Gastrocnemius medialis (tissue), 4 donors: ENCODE measurements at regions not wholly inside any gene's neighbourhood (a gene's known extent, or its start where the extent isn't known, plus 50 kb on each side); places are given as distances from the start of the nearest gene placed in this dataset.

Experiments used
- ATAC-seq, 2 donors: fragments of 150-250 bp; one replicate each; pipeline ENCODE4 v1.9.1; 2016
- DNase-seq, 2 donors: peaks; one replicate each; pipeline ENCODE4 v3.0.0-alpha.2; 2019
- H3K27ac ChIP-seq, 4 donors: fragments of 200-600 bp; sonication (generic); 1 replicate in 1 of 4; 2 replicates in 3 of 4; pipeline ENCODE4 v1.5.1; 2016 to 2018; ENCODE audit warnings: mild to moderate bottlenecking in 2 of 4, moderate library complexity in 1 of 4
- H3K27me3 ChIP-seq, 3 donors: fragments of 200-600 bp; sonication (generic) in 2 of 3; 1 replicate in 1 of 3; 2 replicates in 2 of 3; pipeline versions ENCODE4 v1.5.1 to v1.6.0; 2016 to 2019; ENCODE audit warnings: mild to moderate bottlenecking in 1 of 3, moderate library complexity in 1 of 3
- H3K36me3 ChIP-seq, 2 donors: fragments of 200-600 bp; sonication (generic) in 1 of 2; one replicate each; pipeline ENCODE4 v1.5.1; 2017 to 2018
- H3K4me1 ChIP-seq, 2 donors: fragments of 200-600 bp; sonication (generic) in 1 of 2; one replicate each; pipeline ENCODE4 v1.5.1; 2016 to 2017; ENCODE audit warnings: mild to moderate bottlenecking in 2 of 2
- H3K4me3 ChIP-seq, 4 donors: fragments of 200-600 bp; sonication (generic) in 3 of 4; 1 replicate in 1 of 4; 2 replicates in 3 of 4; pipeline ENCODE4 v1.5.1; 2016 to 2019; ENCODE audit warnings: mild to moderate bottlenecking in 2 of 4
- H3K9me3 ChIP-seq, 3 donors: fragments of 200-600 bp; sonication (generic) in 2 of 3; 1 replicate in 1 of 3; 2 replicates in 2 of 3; pipeline ENCODE4 v1.5.1; 2016 to 2019
- POLR2A ChIP-seq, 2 donors: fragments of 450-650 bp; IDR thresholded peaks; one replicate each; pipeline ENCODE4 v1.6.1; 2017; ENCODE audit warnings: antibody characterized with exemption in 2 of 2, mild to moderate bottlenecking in 2 of 2, moderate library complexity in 2 of 2
- in situ Hi-C, 4 donors: fragments of 200-750 bp; cut with MboI; loops; one replicate each; pipeline versions ENCODE4 v1.15.0 to v1.8.0; 2017; ENCODE audit warnings: low sequenced_read_pairs in 4 of 4
- intact Hi-C: fragments of 100-400 bp; cut with DNase I; formaldehyde crosslinking; loops from one replicate; pipeline ENCODE4 v1.15.1; 2023; ENCODE audit warnings: low total_unique reads
- TF ChIP-seq, protein P1 (sequence below), 5 experiments: fragments of 450-650 bp in 3 of 5; fragments of 200-600 bp in 2 of 5; sonication (generic) in 2 of 5; IDR thresholded peaks in 4 of 5; conservative IDR thresholded peaks in 1 of 5; 1 replicate in 4 of 5; 2 replicates in 1 of 5; pipeline ENCODE4 v1.5.1; 2016 to 2019; ENCODE audit warnings: antibody characterized with exemption in 5 of 5, mild to moderate bottlenecking in 3 of 5, moderate library complexity in 3 of 5

DNA sequence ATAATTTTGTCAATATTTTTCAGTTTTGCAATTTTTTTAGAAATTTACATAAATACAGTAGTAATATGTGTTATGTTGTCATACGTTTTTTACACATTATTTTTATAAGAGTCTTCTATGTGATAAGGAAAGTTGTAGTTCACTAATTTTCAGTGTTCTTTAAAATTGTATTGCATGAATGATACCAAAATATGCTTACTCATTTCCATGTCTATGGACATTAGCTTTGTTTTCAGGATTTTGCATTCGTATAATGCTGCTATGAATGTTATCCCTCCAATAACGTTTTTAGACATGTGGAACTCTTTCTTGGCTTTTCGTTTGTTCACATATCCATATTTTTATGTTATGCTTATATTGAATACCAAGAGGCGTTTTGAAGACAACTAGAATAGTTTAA is 260.0 kb downstream of the ARL4A start:
- ATAC-seq: no peak

DNA sequence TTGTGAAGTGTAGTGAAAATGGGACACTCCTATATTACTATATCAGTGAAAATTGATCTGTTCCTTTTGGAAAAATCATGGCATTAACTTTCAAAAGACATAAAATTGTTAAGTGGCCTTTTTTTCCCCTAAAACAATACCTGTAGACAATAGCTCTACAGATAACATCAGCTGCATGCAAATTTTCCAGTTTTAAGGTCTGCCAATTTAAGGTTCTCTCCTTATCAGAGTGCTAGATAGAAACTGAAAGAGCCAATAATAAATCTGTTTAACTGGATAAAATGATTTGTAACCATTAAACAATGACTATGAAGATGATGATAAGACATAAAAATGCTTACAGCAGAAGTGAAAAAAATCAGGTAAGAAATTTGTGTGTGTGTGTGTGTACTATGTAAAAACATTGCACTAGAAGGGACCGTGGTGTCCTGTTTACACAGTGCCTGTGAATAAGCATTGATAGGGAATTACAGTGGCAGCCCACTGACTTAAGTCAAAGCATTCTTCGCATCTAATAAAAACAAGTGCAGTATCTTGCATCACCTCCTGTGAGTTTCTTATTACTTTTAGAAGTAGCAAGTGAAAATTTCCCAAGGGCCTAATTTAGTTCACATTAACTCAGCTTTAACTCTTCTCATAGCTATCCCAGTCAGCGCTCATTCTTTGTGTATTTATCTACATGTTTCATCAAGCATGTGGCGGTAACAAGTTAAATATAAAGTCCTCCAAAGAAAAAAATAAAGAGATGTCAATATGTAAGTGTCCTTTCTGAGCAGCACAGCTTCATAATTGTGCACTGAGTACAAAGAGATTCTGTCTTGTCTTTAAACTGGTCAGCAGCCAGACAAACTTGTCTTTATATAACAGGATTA is 261.9 kb downstream of the ARL4A start:
- H3K27me3 ChIP-seq: no peaks in the 10 kb centered on the region
- no peak for TF ChIP-seq POLR2A (IDR thresholded peaks at IDR 0.05)
- TF ChIP-seq, protein P1, sequence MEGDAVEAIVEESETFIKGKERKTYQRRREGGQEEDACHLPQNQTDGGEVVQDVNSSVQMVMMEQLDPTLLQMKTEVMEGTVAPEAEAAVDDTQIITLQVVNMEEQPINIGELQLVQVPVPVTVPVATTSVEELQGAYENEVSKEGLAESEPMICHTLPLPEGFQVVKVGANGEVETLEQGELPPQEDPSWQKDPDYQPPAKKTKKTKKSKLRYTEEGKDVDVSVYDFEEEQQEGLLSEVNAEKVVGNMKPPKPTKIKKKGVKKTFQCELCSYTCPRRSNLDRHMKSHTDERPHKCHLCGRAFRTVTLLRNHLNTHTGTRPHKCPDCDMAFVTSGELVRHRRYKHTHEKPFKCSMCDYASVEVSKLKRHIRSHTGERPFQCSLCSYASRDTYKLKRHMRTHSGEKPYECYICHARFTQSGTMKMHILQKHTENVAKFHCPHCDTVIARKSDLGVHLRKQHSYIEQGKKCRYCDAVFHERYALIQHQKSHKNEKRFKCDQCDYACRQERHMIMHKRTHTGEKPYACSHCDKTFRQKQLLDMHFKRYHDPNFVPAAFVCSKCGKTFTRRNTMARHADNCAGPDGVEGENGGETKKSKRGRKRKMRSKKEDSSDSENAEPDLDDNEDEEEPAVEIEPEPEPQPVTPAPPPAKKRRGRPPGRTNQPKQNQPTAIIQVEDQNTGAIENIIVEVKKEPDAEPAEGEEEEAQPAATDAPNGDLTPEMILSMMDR (IDR thresholded peaks at IDR 0.05 in 4 of 5, conservative IDR thresholded peaks at IDR 0.05 in 1 of 5): no peak
- DNase-seq (no peak), ATAC-seq (no peak)
- intact Hi-C loops: no loop called here
- H3K4me1 ChIP-seq: no peaks in the 10 kb centered on the region
- no peaks in the 10 kb centered on the region for H3K36me3 ChIP-seq
- no peak overlapping the region for H3K4me3 ChIP-seq
- in situ Hi-C loops: no loop called here
- no peaks in the 10 kb centered on the region for H3K9me3 ChIP-seq
- H3K27ac ChIP-seq: no peak overlapping the region

More for the DNA sequence above, 260.0 kb downstream of the ARL4A start:
- H3K27ac ChIP-seq: no peak overlapping the region
- H3K36me3 ChIP-seq: no peaks in the 10 kb centered on the region
- peaks cover 3 to 5% of the 10 kb centered on the region in 2 donors for H3K4me1 ChIP-seq
- in situ Hi-C loops (no loop called here), intact Hi-C loops (no loop called here)
- no peak for DNase-seq
- H3K9me3 ChIP-seq: no peaks in the 10 kb centered on the region
- no peaks in the 10 kb centered on the region for H3K27me3 ChIP-seq
- no peak for TF ChIP-seq POLR2A (IDR thresholded peaks at IDR 0.05)
- TF ChIP-seq, protein P1 (IDR thresholded peaks at IDR 0.05 in 4 of 5, conservative IDR thresholded peaks at IDR 0.05 in 1 of 5): no peak
- no peak overlapping the region for H3K4me3 ChIP-seq

DNA sequence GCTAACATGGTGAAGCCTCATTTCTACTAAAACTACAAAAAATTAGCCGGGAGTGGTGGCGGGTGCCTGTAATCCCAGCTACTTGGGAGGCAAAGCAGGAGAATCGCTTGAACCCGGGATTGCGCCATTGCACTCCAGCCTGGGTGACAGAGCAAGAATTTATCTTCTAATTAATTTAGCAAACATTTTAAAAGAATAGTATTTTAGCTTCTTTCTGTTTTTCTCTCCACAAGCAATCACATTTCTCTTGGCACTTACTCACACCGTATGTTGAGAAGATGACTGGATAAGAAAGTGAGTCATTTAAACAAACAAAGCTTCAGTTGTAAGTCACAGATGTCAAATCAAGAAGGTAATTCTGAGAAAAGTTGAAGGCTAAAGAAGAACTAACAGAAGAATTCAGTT is 264.0 kb downstream of the ARL4A start:
- Histone ChIP-seq H3K27ac (no peak overlapping the region), H3K4me1 (no peaks in the 10 kb centered on the region), H3K36me3 (no peaks in the 10 kb centered on the region), H3K27me3 (no peaks in the 10 kb centered on the region), H3K4me3 (no peak overlapping the region), H3K9me3 (no peaks in the 10 kb centered on the region)
- TF ChIP-seq, protein P1 (IDR thresholded peaks at IDR 0.05 in 4 of 5, conservative IDR thresholded peaks at IDR 0.05 in 1 of 5): no peak
- no peak for TF ChIP-seq POLR2A (IDR thresholded peaks at IDR 0.05)
- intact Hi-C loops: no loop called here
- in situ Hi-C loops: no loop called here
- ATAC-seq: no peak
- DNase-seq: no peak

DNA sequence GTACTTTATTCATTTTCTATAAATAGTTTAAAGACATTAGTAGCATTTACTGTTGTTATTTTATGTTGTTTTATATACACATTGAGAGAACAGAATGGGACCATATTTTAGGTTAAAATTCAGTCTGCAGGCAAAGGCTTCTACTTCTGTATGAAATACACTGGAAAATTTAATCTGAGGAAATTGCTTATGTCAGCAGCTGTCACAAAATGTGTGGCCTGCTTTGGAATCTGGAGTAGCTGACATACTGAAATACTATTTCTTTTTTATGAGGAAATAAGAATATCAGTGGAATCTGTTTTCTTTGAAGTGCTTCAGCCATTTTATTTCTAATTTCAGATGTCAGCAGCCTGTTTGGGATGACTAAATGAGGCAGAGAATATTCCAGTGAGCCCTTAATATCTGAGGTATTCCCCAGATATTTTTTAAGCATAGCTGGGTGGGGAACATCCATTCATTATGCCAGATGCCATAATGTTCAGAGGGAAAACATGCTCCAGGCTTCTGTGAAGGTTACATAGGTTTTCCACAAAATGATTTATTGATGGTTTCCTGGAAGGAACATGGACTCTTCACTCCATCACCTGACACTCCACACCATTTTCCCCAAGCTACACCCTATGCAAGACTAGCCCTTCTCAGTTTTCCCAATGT is 267.1 kb downstream of the ARL4A start:
- intact Hi-C loops: no loop called here
- TF ChIP-seq, protein P1 (IDR thresholded peaks at IDR 0.05 in 4 of 5, conservative IDR thresholded peaks at IDR 0.05 in 1 of 5): no peak
- no peak for TF ChIP-seq POLR2A (IDR thresholded peaks at IDR 0.05)
- no peak for ATAC-seq
- in situ Hi-C loops: no loop called here
- H3K9me3 ChIP-seq: no peaks in the 10 kb centered on the region
- no peak for DNase-seq
- H3K36me3 ChIP-seq: no peaks in the 10 kb centered on the region
- no peak overlapping the region for H3K4me3 ChIP-seq
- no peak overlapping the region for H3K27ac ChIP-seq
- no peaks in the 10 kb centered on the region for H3K27me3 ChIP-seq
- no peaks in the 10 kb centered on the region for H3K4me1 ChIP-seq
